ENCODE measurements at regions not wholly inside any gene's neighbourhood (a gene's known extent, or its start where the extent isn't known, plus 50 kb on each side); places are given as distances from the start of the nearest gene placed in this dataset.

- no peak for DNase-seq
Observed at GRCh38 chr11:10388101-10388500, 67.0 kb upstream of the AMPD3 start.

GRCh38 chr11:10388574-10388973, 66.5 kb upstream of the AMPD3 start:
- no peak for DNase-seq

- DNase-seq, result no peak
Observed at GRCh38 chr11:10390375-10390774, 64.7 kb upstream of the AMPD3 start.

- no peak for DNase-seq
Observed at GRCh38 chr11:10392095-10393079, 62.7 kb upstream of the AMPD3 start.

- DNase-seq, result no peak
Observed at GRCh38 chr11:10394229-10395101, 60.6 kb upstream of the AMPD3 start.

GRCh38 chr11:10395166-10395897, 59.7 kb upstream of the AMPD3 start:
- no peak for DNase-seq

GRCh38 chr11:10396771-10397170, 58.3 kb upstream of the AMPD3 start:
- no peak for DNase-seq

GRCh38 chr11:10397226-10397987, 57.7 kb upstream of the AMPD3 start:
- no peak for DNase-seq

GRCh38 chr11:10398525-10398924, 56.5 kb upstream of the AMPD3 start:
- DNase-seq, result no peak

- no peak for DNase-seq
Observed at GRCh38 chr11:10400856-10401255, 54.2 kb upstream of the AMPD3 start.

GRCh38 chr11:10401256-10401655, 53.8 kb upstream of the AMPD3 start:
- DNase-seq, result no peak

GRCh38 chr11:10401696-10402392, 53.2 kb upstream of the AMPD3 start:
- DNase-seq, result no peak
